ENCODE measurements at regions not wholly inside any gene's neighbourhood (a gene's known extent, or its start where the extent isn't known, plus 50 kb on each side); places are given as distances from the start of the nearest gene placed in this dataset.
"Not testable (repeated sequence)": the region's sequence is repeated elsewhere in the genome, so short reads cannot be mapped to it uniquely, and the experiment has no call there.

GRCh38 chr10:61037261-61037830 lies 93.4 kb upstream of the RHOBTB1 start:
- not testable (repeated sequence) for DNase-seq (ENCODE audit: low read depth, low spot score); H3K4me3 ChIP-seq (ENCODE audit: low read length)

- H3K4me3 ChIP-seq (ENCODE audit: low read length), result not testable (repeated sequence)
Observed at GRCh38 chr10:61036148-61036547, 92.2 kb upstream of the RHOBTB1 start.

GRCh38 chr10:61031341-61031740 lies 87.4 kb upstream of the RHOBTB1 start:
- DNase-seq (ENCODE audit: low read depth, low spot score), result no peak
- no peak overlapping the region for H3K4me3 ChIP-seq (ENCODE audit: low read length)

More at GRCh38 chr10:61036148-61036547, 92.2 kb upstream of the RHOBTB1 start:
- DNase-seq (ENCODE audit: low read depth, low spot score), result not testable (repeated sequence)

GRCh38 chr10:61029411-61029810 lies 85.4 kb upstream of the RHOBTB1 start:
- no peak for DNase-seq (ENCODE audit: low read depth, low spot score)
- H3K4me3 ChIP-seq (ENCODE audit: low read length), result no peak overlapping the region

GRCh38 chr10:61028861-61029361 lies 84.9 kb upstream of the RHOBTB1 start:
- DNase-seq (ENCODE audit: low read depth, low spot score), result no peak
- no peak overlapping the region for H3K4me3 ChIP-seq (ENCODE audit: low read length)

GRCh38 chr10:61024856-61025201 lies 80.8 kb upstream of the RHOBTB1 start:
- H3K4me3 ChIP-seq (ENCODE audit: low read length), result no peak overlapping the region
- no peak for DNase-seq (ENCODE audit: low read depth, low spot score)

GRCh38 chr10:61024151-61024855 lies 80.3 kb upstream of the RHOBTB1 start:
- DNase-seq (ENCODE audit: low read depth, low spot score), result no peak
- no peak overlapping the region for H3K4me3 ChIP-seq (ENCODE audit: low read length)

GRCh38 chr10:61023053-61023452 lies 79.1 kb upstream of the RHOBTB1 start:
- H3K4me3 ChIP-seq (ENCODE audit: low read length), result no peak overlapping the region
- no peak for DNase-seq (ENCODE audit: low read depth, low spot score)

GRCh38 chr10:61021926-61022325 lies 77.9 kb upstream of the RHOBTB1 start:
- no peak for DNase-seq (ENCODE audit: low read depth, low spot score)
- no peak overlapping the region for H3K4me3 ChIP-seq (ENCODE audit: low read length)

GRCh38 chr10:61020420-61021158 lies 76.6 kb upstream of the RHOBTB1 start:
- H3K4me3 ChIP-seq (ENCODE audit: low read length), result no peak overlapping the region
- no peak for DNase-seq (ENCODE audit: low read depth, low spot score)

GRCh38 chr10:61018146-61018545 lies 74.2 kb upstream of the RHOBTB1 start:
- DNase-seq (ENCODE audit: low read depth, low spot score), result no peak
- no peak overlapping the region for H3K4me3 ChIP-seq (ENCODE audit: low read length)

GRCh38 chr10:61016630-61017029 lies 72.6 kb upstream of the RHOBTB1 start:
- no peak overlapping the region for H3K4me3 ChIP-seq (ENCODE audit: low read length)
- DNase-seq (ENCODE audit: low read depth, low spot score), result no peak

- no peak for DNase-seq (ENCODE audit: low read depth, low spot score)
- no peak overlapping the region for H3K4me3 ChIP-seq (ENCODE audit: low read length)
Observed at GRCh38 chr10:61016007-61016406, 72.0 kb upstream of the RHOBTB1 start.

- H3K4me3 ChIP-seq (ENCODE audit: low read length), result no peak overlapping the region
- no peak for DNase-seq (ENCODE audit: low read depth, low spot score)
Observed at GRCh38 chr10:61010863-61011262, 66.9 kb upstream of the RHOBTB1 start.

GRCh38 chr10:61003069-61003468 lies 59.1 kb upstream of the RHOBTB1 start:
- H3K4me3 ChIP-seq (ENCODE audit: low read length); DNase-seq (ENCODE audit: low read depth, low spot score): not testable (repeated sequence)

GRCh38 chr10:61001731-61002122 lies 57.7 kb upstream of the RHOBTB1 start:
- no peak for DNase-seq (ENCODE audit: low read depth, low spot score)
- H3K4me3 ChIP-seq (ENCODE audit: low read length), result no peak overlapping the region

GRCh38 chr10:61000769-61001730 lies 57.1 kb upstream of the RHOBTB1 start:
- no peak overlapping the region for H3K4me3 ChIP-seq (ENCODE audit: low read length)
- no peak for DNase-seq (ENCODE audit: low read depth, low spot score)

GRCh38 chr10:60998932-60999331 lies 54.9 kb upstream of the RHOBTB1 start:
- no peak for DNase-seq (ENCODE audit: low read depth, low spot score)
- H3K4me3 ChIP-seq (ENCODE audit: low read length), result no peak overlapping the region

GRCh38 chr10:60994128-60994527 lies 50.1 kb upstream of the RHOBTB1 start:
- no peak overlapping the region for H3K4me3 ChIP-seq (ENCODE audit: low read length)
- no peak for DNase-seq (ENCODE audit: low read depth, low spot score)

All from Jurkat, Clone E6-1 (cell line).